HFFc6 (cell line): ENCODE measurements at regions not wholly inside any gene's neighbourhood (a gene's known extent, or its start where the extent isn't known, plus 50 kb on each side); places are given as distances from the start of the nearest gene placed in this dataset.

Experiments used
- DNase-seq: peaks from one replicate; pipeline ENCODE4 v3.0.0-alpha.2; 2018
- H3K27ac Mint-ChIP-seq: 2 replicates; pipeline ENCODE4 v1.8.0; 2020; ENCODE audit warnings: mild to moderate bottlenecking, mixed read lengths
- H3K27me3 Mint-ChIP-seq: 2 replicates; pipeline ENCODE4 v1.8.0; 2021; ENCODE audit warnings: mild to moderate bottlenecking, moderate library complexity, mixed read lengths; ENCODE audit not compliant: insufficient read depth
- H3K36me3 Mint-ChIP-seq: 2 replicates; pipeline ENCODE4 v1.8.0; 2021; ENCODE audit warnings: low read depth, mixed read lengths
- H3K4me1 Mint-ChIP-seq: 2 replicates; pipeline ENCODE4 v1.8.0; 2020; ENCODE audit warnings: low read depth, mixed read lengths
- H3K4me3 Mint-ChIP-seq: 2 replicates; pipeline ENCODE4 v1.8.0; 2020; ENCODE audit warnings: mild to moderate bottlenecking, moderate library complexity, mixed read lengths
- H3K9me3 Mint-ChIP-seq: 2 replicates; pipeline ENCODE4 v1.8.0; 2020; ENCODE audit warnings: mild to moderate bottlenecking, mixed read lengths
- CTCF ChIP-seq: fragments of 200-600 bp; sonication (generic); IDR thresholded peaks from 2 replicates; pipeline ENCODE4 v1.5.0; 2021; ENCODE audit warnings: antibody characterized with exemption, mild to moderate bottlenecking

- Mint-ChIP-seq H3K36me3 (no peaks in the 10 kb centered on the region), H3K4me1 (peaks cover 13% of the 10 kb centered on the region; the same call in 1 of the 2 replicates), H3K9me3 (peaks cover 12% of the 10 kb centered on the region; the same call in 1 of the 2 replicates), H3K27ac (no peak overlapping the region), H3K4me3 (no peak overlapping the region), H3K27me3 (no peaks in the 10 kb centered on the region)
- TF ChIP-seq CTCF: no peak
- DNase-seq: no peak
Observed at GRCh38 chr9:118976160-118976559, 393.1 kb downstream of the BRINP1 start.

- no peak overlapping the region for H3K27ac Mint-ChIP-seq
- no peaks in the 10 kb centered on the region; the same call in 1 of the 2 replicates for H3K4me1 Mint-ChIP-seq
- no peak for DNase-seq
- H3K36me3 Mint-ChIP-seq: no peaks in the 10 kb centered on the region
- no peak for TF ChIP-seq CTCF
- H3K4me3 Mint-ChIP-seq: no peak overlapping the region
- no peaks in the 10 kb centered on the region; the same call in 1 of the 2 replicates for H3K9me3 Mint-ChIP-seq
- H3K27me3 Mint-ChIP-seq: peaks cover 2% of the 10 kb centered on the region; the same call in 1 of the 2 replicates
Observed at GRCh38 chr9:118984607-118985006, 384.6 kb downstream of the BRINP1 start.

- Mint-ChIP-seq H3K4me3 (no peak overlapping the region), H3K27ac (no peak overlapping the region), H3K9me3 (peaks cover 6% of the 10 kb centered on the region), H3K36me3 (no peaks in the 10 kb centered on the region; the same call in 1 of the 2 replicates), H3K27me3 (peaks cover 3% of the 10 kb centered on the region; the same call in 1 of the 2 replicates), H3K4me1 (no peaks in the 10 kb centered on the region)
- TF ChIP-seq CTCF: no peak
- no peak for DNase-seq
Observed at GRCh38 chr9:118985851-118986250, 383.4 kb downstream of the BRINP1 start.

GRCh38 chr9:118987167-118987566, 382.1 kb downstream of the BRINP1 start:
- H3K27ac Mint-ChIP-seq: no peak overlapping the region
- H3K27me3 Mint-ChIP-seq: peaks cover 3% of the 10 kb centered on the region; the same call in 1 of the 2 replicates
- TF ChIP-seq CTCF: no peak
- no peak for DNase-seq
- no peaks in the 10 kb centered on the region for H3K4me1 Mint-ChIP-seq
- H3K9me3 Mint-ChIP-seq: peaks cover 7% of the 10 kb centered on the region
- no peak overlapping the region for H3K4me3 Mint-ChIP-seq
- H3K36me3 Mint-ChIP-seq: no peaks in the 10 kb centered on the region; the same call in 1 of the 2 replicates

GRCh38 chr9:118990949-118991348, 378.3 kb downstream of the BRINP1 start:
- Mint-ChIP-seq H3K9me3 (peaks cover 9% of the 10 kb centered on the region), H3K27me3 (peaks cover 1% of the 10 kb centered on the region; the same call in 1 of the 2 replicates), H3K36me3 (no peaks in the 10 kb centered on the region; the same call in 1 of the 2 replicates), H3K4me1 (peaks cover 9% of the 10 kb centered on the region; the same call in 1 of the 2 replicates), H3K4me3 (no peak overlapping the region), H3K27ac (no peak overlapping the region)
- TF ChIP-seq CTCF: no peak
- DNase-seq: no peak
